NCI-H748 treated with DMSO at 0.1 percent for 48 hours (cell line): ENCODE measurements at regions not wholly inside any gene's neighbourhood (a gene's known extent, or its start where the extent isn't known, plus 50 kb on each side); places are given as distances from the start of the nearest gene placed in this dataset.
"Not testable (repeated sequence)": the region's sequence is repeated elsewhere in the genome, so short reads cannot be mapped to it uniquely, and the experiment has no call there.

Experiments used
- DNase-seq: peaks from one replicate; lab custom pipeline; 2025; lab: John Stamatoyannopoulos, UW

DNA sequence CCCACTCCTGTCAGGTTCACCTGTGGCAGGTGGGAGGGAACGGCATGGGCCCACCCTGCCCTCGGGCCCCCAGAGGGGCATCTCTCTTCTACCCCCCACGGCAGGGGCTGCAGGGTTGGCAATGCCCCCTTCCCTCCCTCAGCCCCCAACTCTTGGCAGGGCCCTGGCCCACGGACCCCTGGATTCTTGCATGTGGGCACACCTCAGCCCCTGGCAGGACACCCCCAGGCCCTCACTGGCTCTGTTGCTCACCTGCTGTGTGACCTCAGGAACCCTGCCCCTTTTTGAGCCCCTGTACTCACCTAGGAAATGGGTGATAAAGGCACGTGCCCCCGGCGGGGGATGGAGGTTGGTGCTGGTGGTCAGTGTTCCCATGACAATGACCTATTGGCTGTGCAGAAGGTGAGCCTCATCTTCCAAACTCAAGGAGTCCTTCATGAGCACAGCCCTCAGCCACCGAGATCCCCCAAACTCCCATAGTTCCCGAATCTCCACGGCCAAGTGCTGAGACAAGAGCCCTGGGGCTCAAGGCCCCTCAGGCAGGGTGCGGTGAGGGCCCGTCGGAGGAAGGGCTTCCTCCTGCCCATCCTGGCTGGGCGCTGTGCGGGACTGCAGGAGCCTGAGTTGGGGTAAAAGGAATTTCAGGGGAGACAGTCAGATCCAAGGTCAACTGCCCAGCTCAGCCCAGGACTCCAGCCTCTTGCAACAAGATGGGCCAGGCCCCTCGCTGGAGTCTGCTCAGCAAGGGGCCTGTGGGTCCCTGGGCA lies 198.2 kb downstream of the IGLL1 start:
- DNase-seq, result no peak

- DNase-seq, result no peak
These were observed 199.2 kb downstream of the IGLL1 start for GRCh38 chr22:23380911-23381310.

- no peak for DNase-seq
These were observed 199.9 kb downstream of the IGLL1 start for GRCh38 chr22:23380230-23380573.

- DNase-seq, result not testable (repeated sequence)
These were observed 199.4 kb downstream of the BCR start for GRCh38 chr22:23379540-23380229.

DNA sequence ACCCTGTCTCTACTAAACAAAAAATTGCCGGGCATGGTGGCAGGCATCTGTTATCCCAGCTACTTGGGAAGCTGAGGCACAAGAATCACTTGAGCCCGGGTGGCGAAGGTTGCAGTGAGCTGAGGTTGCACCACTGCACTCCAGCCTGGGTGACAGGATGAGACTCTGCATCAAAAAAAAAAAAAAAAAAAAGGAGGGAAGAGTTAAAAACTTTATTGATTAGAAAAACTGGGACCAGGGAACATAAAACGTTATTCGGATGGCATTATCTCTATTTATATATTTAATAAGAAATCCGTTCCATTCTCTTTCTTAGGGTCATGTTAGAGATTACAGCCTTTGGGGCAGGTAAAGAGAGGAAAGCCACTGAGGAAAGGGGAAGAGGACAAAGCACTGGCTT lies 197.5 kb downstream of the BCR start:
- DNase-seq, result no peak

GRCh38 chr22:23376256-23376655 lies 195.9 kb downstream of the BCR start:
- no peak for DNase-seq

DNA sequence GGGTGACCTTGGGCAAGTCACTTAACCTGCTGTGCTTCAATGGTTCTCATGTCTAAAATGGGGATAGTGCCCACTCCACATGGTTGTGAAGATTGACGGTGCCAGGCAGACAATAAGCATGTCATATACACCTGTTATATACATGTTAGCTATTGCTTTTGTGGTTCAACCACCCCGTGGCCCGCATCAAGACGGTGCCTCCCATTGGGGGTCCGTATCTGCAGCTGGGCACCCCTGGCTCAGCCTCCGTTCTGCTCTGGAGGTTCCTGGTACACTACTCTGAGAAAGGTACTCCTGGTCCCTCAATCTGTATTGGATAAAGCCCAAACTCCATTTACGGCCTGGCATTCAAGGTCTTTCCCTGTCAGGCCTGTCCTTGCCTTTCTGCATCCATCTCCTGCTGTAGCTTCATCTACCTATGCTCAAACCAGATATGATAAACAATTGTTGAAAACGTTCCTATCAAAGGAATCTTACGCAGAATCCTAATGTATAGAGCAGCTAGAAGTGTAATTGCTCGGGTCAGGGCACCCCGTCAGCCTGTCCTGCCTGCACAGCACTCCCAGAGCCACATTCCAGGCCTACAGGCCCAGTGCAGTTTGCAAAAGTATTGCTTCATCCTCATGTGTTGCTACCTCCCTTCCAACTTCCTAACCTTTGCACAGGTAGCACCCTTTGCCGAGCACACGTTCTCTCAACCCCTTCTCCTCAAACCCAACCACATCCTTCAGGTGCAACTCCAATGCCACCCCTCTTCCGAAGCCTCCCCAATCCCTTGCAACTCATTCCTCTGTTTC lies 194.9 kb downstream of the BCR start:
- DNase-seq, result no peak

GRCh38 chr22:23373601-23374000 lies 193.3 kb downstream of the BCR start:
- DNase-seq, result no peak

- DNase-seq, result no peak
These were observed 189.9 kb downstream of the BCR start for GRCh38 chr22:23370251-23370650.

DNA sequence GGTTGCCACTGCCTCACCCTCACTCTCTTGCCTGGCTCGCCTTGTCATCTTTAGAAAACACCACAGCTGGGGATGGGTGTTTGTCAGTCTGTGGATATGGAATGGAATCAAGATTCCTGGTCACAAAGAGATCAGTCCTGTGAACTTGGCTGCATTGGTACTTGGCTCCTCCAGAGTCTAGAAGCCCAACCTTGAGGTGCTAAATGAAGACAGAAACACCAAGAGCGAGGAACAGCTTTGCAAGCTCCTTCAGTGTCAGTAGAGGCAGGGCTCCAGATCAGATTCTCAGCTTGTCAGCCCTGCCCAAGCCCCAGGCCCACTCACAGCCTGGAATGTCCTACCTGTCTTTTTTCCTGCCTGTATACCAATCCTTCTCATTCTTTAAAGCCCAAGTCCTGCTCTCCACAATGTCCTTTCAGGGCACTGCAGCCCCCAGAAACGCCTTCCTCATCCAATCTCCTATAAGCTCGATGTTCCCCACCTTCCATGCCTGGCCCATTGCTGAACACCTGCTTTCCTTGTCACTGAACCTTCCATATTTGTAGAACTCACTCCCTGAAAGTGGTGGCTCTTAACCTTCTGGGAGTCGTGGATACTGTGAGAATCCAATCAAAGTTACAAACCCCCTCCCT lies 188.9 kb downstream of the BCR start:
- DNase-seq, result no peak
